ENCODE measurements at regions not wholly inside any gene's neighbourhood (a gene's known extent, or its start where the extent isn't known, plus 50 kb on each side); places are given as distances from the start of the nearest gene placed in this dataset.
A peak's percentile ranks its signal among the peaks of the same experiment; 100 is the strongest.

GRCh38 chr15:29570948-29571791 is 251.1 kb downstream of the TJP1 start:
- TF ChIP-seq CTCF (conservative IDR thresholded peaks at IDR 0.05 in 1 of 2, IDR thresholded peaks at IDR 0.05 in 1 of 2; ENCODE audit: low read depth in 1 of 2, low read length in 2 of 2), result no peak
- TF ChIP-seq EZH2 (IDR thresholded peaks at IDR 0.05; ENCODE audit: low read length, missing control alignments), result peak; percentile 92

Data from fibroblast of lung (primary cell).